Ishikawa (cell line): ENCODE measurements at regions not wholly inside any gene's neighbourhood (a gene's known extent, or its start where the extent isn't known, plus 50 kb on each side); places are given as distances from the start of the nearest gene placed in this dataset.
A peak's percentile ranks its signal among the peaks of the same experiment; 100 is the strongest.

Source experiments
- CREB1 ChIP-seq: IDR thresholded peaks from 2 replicates; pipeline ENCODE4 v1.6.1; 2012; ENCODE audit warnings: low read depth
- EP300 ChIP-seq: IDR thresholded peaks from 2 replicates; pipeline ENCODE4 v1.6.1; 2012; ENCODE audit warnings: borderline replicate concordance
- FOXM1 ChIP-seq: IDR thresholded peaks from 2 replicates; pipeline ENCODE4 v1.6.1; 2012; ENCODE audit warnings: low read depth, borderline replicate concordance
- NFIC ChIP-seq: IDR thresholded peaks from 2 replicates; pipeline ENCODE4 v1.6.1; 2012
- RAD21 ChIP-seq: IDR thresholded peaks from 2 replicates; pipeline ENCODE4 v1.6.1; 2012; ENCODE audit warnings: low read depth
- TAF1 ChIP-seq: IDR thresholded peaks from 2 replicates; pipeline ENCODE4 v1.6.1; 2012; ENCODE audit warnings: low read depth, mild to moderate bottlenecking
- TCF12 ChIP-seq: IDR thresholded peaks from 2 replicates; pipeline ENCODE4 v1.6.1; 2012; ENCODE audit warnings: low read depth
- TEAD4 ChIP-seq: IDR thresholded peaks from 2 replicates; pipeline ENCODE4 v1.6.1; 2012
- YY1 ChIP-seq: IDR thresholded peaks from 2 replicates; pipeline ENCODE4 v1.6.1; 2012; ENCODE audit warnings: low read depth
- ZBTB7A ChIP-seq: IDR thresholded peaks from 2 replicates; pipeline ENCODE4 v1.6.1; 2012; ENCODE audit warnings: low read depth
- TF ChIP-seq, protein P1 (sequence below): IDR thresholded peaks from 2 replicates; pipeline ENCODE4 v1.6.1; 2012
- TF ChIP-seq, protein P2 (sequence below): IDR thresholded peaks from 2 replicates; pipeline ENCODE4 v1.6.1; 2012; ENCODE audit warnings: low read depth, mild to moderate bottlenecking

DNA sequence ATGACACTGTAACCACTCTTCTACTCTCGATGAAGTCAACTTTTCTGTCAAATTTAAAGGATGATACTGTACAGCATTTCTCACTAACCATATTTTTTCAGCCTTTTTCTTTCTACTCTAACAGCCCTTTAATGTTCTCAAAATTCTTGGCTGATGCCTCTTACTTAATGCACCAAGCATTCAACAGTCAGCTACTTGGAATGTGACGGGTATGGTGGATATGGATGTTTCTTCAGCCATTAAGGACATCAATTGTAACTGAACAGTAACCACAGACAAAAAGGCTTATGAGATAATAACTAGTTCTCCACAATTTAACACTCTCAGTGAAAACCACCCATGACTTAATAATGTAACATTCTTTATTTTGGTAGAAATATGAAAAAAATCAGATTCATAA is 467.2 kb upstream of the ZNF337 start:
- TF ChIP-seq, protein P1, sequence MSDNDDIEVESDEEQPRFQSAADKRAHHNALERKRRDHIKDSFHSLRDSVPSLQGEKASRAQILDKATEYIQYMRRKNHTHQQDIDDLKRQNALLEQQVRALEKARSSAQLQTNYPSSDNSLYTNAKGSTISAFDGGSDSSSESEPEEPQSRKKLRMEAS, result no peak
- no peak for TF ChIP-seq TAF1
- TF ChIP-seq, protein P2, sequence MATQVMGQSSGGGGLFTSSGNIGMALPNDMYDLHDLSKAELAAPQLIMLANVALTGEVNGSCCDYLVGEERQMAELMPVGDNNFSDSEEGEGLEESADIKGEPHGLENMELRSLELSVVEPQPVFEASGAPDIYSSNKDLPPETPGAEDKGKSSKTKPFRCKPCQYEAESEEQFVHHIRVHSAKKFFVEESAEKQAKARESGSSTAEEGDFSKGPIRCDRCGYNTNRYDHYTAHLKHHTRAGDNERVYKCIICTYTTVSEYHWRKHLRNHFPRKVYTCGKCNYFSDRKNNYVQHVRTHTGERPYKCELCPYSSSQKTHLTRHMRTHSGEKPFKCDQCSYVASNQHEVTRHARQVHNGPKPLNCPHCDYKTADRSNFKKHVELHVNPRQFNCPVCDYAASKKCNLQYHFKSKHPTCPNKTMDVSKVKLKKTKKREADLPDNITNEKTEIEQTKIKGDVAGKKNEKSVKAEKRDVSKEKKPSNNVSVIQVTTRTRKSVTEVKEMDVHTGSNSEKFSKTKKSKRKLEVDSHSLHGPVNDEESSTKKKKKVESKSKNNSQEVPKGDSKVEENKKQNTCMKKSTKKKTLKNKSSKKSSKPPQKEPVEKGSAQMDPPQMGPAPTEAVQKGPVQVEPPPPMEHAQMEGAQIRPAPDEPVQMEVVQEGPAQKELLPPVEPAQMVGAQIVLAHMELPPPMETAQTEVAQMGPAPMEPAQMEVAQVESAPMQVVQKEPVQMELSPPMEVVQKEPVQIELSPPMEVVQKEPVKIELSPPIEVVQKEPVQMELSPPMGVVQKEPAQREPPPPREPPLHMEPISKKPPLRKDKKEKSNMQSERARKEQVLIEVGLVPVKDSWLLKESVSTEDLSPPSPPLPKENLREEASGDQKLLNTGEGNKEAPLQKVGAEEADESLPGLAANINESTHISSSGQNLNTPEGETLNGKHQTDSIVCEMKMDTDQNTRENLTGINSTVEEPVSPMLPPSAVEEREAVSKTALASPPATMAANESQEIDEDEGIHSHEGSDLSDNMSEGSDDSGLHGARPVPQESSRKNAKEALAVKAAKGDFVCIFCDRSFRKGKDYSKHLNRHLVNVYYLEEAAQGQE, result no peak
- no peak for TF ChIP-seq EP300
- no peak for TF ChIP-seq RAD21
- peak; percentile 71 for TF ChIP-seq TEAD4
- TF ChIP-seq CREB1, result no peak
- no peak for TF ChIP-seq YY1
- TF ChIP-seq FOXM1, result no peak
- no peak for TF ChIP-seq NFIC
- TF ChIP-seq ZBTB7A, result no peak
- no peak for TF ChIP-seq TCF12
